ENCODE measurements at regions not wholly inside any gene's neighbourhood (a gene's known extent, or its start where the extent isn't known, plus 50 kb on each side); places are given as distances from the start of the nearest gene placed in this dataset.

DNA sequence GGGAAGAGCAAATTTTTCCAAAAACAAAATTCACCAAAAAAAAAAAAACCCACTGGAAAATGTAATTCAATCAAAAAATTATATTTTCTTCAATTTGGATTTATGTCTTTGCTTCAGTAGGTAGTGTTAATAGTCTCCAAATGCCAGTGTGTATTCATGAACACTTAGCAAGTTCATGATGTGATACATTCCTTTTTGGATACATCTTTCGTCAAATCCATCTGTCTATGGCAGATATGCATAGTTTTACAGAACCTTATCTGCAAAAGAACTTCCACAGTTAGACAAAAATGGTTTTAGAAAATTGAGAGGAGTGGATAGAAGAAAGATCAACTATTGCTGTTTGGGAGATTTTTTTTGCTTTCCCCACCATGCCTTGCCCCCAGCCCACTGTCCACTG is 214.6 kb downstream of the DEPDC1B start:
- CTCF ChIA-PET = no interaction called here
- H3K79me1 ChIP-seq (ENCODE audit: low read depth in 1 of 2, low read length in 2 of 2) = no peaks in the 10 kb centered on the region
- WGBS, 2 experiments (ENCODE audit: extremely low coverage in 2 of 2, insufficient read length in 1 of 2) = no CpG with 5 or more reads among the region's 1 CpG
- H3K23ac ChIP-seq (ENCODE audit: low read depth, low read length) = no peak overlapping the region
- no peak overlapping the region for H2BK120ac ChIP-seq (ENCODE audit: low read depth, low read length)
- H2BK15ac ChIP-seq (ENCODE audit: low read depth, low read length) = no peak overlapping the region
- no peak overlapping the region for H2AFZ ChIP-seq (replicated peaks; ENCODE audit: low read length, poor library complexity)
- no peak overlapping the region for H3K14ac ChIP-seq (replicated peaks; ENCODE audit: low read depth, low read length)
- H2BK5ac ChIP-seq (ENCODE audit: low read depth, low read length, poor library complexity, severe bottlenecking) = no peak overlapping the region
- no peak overlapping the region for H4K91ac ChIP-seq (ENCODE audit: insufficient read depth, low read depth, low read length)
- no peaks in the 10 kb centered on the region for H4K20me1 ChIP-seq (ENCODE audit: insufficient read depth, low read length)
- H3K56ac ChIP-seq (ENCODE audit: extremely low read depth, insufficient read depth, low read length) = no peak overlapping the region
- H3K9me3 ChIP-seq (ENCODE audit: control insufficient read depth, insufficient read depth, low read length) = no peaks in the 10 kb centered on the region
- BruUV-seq (replicated peaks) = no TSS peak
- DNase-seq (no peak), ATAC-seq (ENCODE audit: low read depth) (no peak)
- no peak overlapping the region for H3K27ac ChIP-seq (ENCODE audit: insufficient read depth, low read length)
- POLR2A ChIA-PET (ENCODE audit: unreplicated experiment) = no interaction called here
- H2BK20ac ChIP-seq (ENCODE audit: low read depth, low read length) = no peak overlapping the region
- in situ Hi-C loops (cut with MboI; ENCODE audit: low sequenced_read_pairs) (no loop called here), intact Hi-C loops (cut with micrococcal nuclease) (no loop called here), dilution Hi-C loops (cut with HindIII; ENCODE audit: low sequenced_read_pairs, unreplicated experiment) (no loop called here)
- no peak overlapping the region for H3K18ac ChIP-seq (ENCODE audit: low read depth, low read length)
- TF ChIP-seq CEBPB (IDR thresholded peaks at IDR 0.05; ENCODE audit: low read depth, low read length) = no peak
- no peak for TF ChIP-seq RFX5 (IDR thresholded peaks at IDR 0.05; ENCODE audit: low read depth, low read length)
- TF ChIP-seq MXI1 (IDR thresholded peaks at IDR 0.05; ENCODE audit: borderline replicate concordance, low read depth, low read length) = no peak
- no peak for TF ChIP-seq CHD1 (IDR thresholded peaks at IDR 0.05; ENCODE audit: low read depth, low read length)
- no peak for TF ChIP-seq RCOR1 (IDR thresholded peaks at IDR 0.05; ENCODE audit: insufficient replicate concordance, low read length)
- no peak for TF ChIP-seq RAD21 (IDR thresholded peaks at IDR 0.05; ENCODE audit: low read length)
- no peak for TF ChIP-seq MAZ (IDR thresholded peaks at IDR 0.05; ENCODE audit: borderline replicate concordance, low read depth, low read length)
- no peak for TF ChIP-seq NFE2L2 (IDR thresholded peaks at IDR 0.05; ENCODE audit: low read depth, low read length)
- TF ChIP-seq MAFK (IDR thresholded peaks at IDR 0.05; ENCODE audit: low read depth, low read length) = no peak
- no peak for TF ChIP-seq SMC3 (IDR thresholded peaks at IDR 0.05; ENCODE audit: low read depth, low read length)
- no peak for TF ChIP-seq BHLHE40 (IDR thresholded peaks at IDR 0.05; ENCODE audit: low read depth, low read length)
- TF ChIP-seq POLR2A (IDR thresholded peaks at IDR 0.05; ENCODE audit: low read depth, low read length) = no peak
- TF ChIP-seq, protein P1, sequence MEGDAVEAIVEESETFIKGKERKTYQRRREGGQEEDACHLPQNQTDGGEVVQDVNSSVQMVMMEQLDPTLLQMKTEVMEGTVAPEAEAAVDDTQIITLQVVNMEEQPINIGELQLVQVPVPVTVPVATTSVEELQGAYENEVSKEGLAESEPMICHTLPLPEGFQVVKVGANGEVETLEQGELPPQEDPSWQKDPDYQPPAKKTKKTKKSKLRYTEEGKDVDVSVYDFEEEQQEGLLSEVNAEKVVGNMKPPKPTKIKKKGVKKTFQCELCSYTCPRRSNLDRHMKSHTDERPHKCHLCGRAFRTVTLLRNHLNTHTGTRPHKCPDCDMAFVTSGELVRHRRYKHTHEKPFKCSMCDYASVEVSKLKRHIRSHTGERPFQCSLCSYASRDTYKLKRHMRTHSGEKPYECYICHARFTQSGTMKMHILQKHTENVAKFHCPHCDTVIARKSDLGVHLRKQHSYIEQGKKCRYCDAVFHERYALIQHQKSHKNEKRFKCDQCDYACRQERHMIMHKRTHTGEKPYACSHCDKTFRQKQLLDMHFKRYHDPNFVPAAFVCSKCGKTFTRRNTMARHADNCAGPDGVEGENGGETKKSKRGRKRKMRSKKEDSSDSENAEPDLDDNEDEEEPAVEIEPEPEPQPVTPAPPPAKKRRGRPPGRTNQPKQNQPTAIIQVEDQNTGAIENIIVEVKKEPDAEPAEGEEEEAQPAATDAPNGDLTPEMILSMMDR (conservative IDR thresholded peaks at IDR 0.05; ENCODE audit: low read depth, low read length) = no peak
- TF ChIP-seq, protein P2, sequence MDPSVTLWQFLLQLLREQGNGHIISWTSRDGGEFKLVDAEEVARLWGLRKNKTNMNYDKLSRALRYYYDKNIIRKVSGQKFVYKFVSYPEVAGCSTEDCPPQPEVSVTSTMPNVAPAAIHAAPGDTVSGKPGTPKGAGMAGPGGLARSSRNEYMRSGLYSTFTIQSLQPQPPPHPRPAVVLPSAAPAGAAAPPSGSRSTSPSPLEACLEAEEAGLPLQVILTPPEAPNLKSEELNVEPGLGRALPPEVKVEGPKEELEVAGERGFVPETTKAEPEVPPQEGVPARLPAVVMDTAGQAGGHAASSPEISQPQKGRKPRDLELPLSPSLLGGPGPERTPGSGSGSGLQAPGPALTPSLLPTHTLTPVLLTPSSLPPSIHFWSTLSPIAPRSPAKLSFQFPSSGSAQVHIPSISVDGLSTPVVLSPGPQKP (IDR thresholded peaks at IDR 0.05; ENCODE audit: borderline replicate concordance, low read depth, low read length) = no peak
- TF ChIP-seq, protein P3, sequence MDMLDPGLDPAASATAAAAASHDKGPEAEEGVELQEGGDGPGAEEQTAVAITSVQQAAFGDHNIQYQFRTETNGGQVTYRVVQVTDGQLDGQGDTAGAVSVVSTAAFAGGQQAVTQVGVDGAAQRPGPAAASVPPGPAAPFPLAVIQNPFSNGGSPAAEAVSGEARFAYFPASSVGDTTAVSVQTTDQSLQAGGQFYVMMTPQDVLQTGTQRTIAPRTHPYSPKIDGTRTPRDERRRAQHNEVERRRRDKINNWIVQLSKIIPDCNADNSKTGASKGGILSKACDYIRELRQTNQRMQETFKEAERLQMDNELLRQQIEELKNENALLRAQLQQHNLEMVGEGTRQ (IDR thresholded peaks at IDR 0.05; ENCODE audit: low read depth, low read length) = no peak
- TF ChIP-seq FOS (IDR thresholded peaks at IDR 0.05; ENCODE audit: low read depth, low read length) = no peak
- no peak overlapping the region for H4K8ac ChIP-seq (ENCODE audit: low read depth in 2 of 2, low read length in 2 of 2)
- H3K4ac ChIP-seq (ENCODE audit: low read depth, low read length) = no peak overlapping the region
- H2AK5ac ChIP-seq (ENCODE audit: low read depth, low read length) = no peak overlapping the region
- H3K4me1 ChIP-seq (ENCODE audit: control insufficient read depth, insufficient read depth, low read length) = no peaks in the 10 kb centered on the region
- no peaks in the 10 kb centered on the region for H3K36me3 ChIP-seq (ENCODE audit: control insufficient read depth, insufficient read depth, low read length)
- H3K4me3 ChIP-seq (ENCODE audit: insufficient read depth, low read depth, low read length) = no peak overlapping the region
- no peak overlapping the region for H3K9ac ChIP-seq (ENCODE audit: low read depth, low read length)
- no peak overlapping the region for H3K4me2 ChIP-seq (ENCODE audit: low read depth, low read length)
- H2AK9ac ChIP-seq (replicated peaks; ENCODE audit: low read depth, low read length, poor library complexity) = no peak overlapping the region
- no peaks in the 10 kb centered on the region for H3K27me3 ChIP-seq (ENCODE audit: control insufficient read depth, insufficient read depth, low read length)
- H4K5ac ChIP-seq (ENCODE audit: low read depth, low read length) = no peak overlapping the region
- no peaks in the 10 kb centered on the region for H3K9me1 ChIP-seq (ENCODE audit: insufficient read depth, low read length)
